HL-60 (cell line): ENCODE measurements at regions not wholly inside any gene's neighbourhood (a gene's known extent, or its start where the extent isn't known, plus 50 kb on each side); places are given as distances from the start of the nearest gene placed in this dataset.

Source experiments
- DNase-seq, 2 experiments: peaks; one replicate each; pipeline ENCODE4 v3.0.0-alpha.2; 2010 to 2020; ENCODE audit warnings: low read depth in 1 of 2, low spot score in 1 of 2
- H3K27ac ChIP-seq: fragments of 250-450 bp; sonication (Bioruptor Pico); replicated peaks from 2 replicates; pipeline ENCODE4 v1.5.1; 2020; ENCODE audit warnings: mild to moderate bottlenecking, moderate library complexity
- H3K27me3 ChIP-seq: fragments of 250-450 bp; sonication (Bioruptor Pico); 2 replicates; pipeline ENCODE4 v1.5.1; 2021; ENCODE audit warnings: mild to moderate bottlenecking, moderate library complexity; ENCODE audit not compliant: insufficient read depth, poor library complexity, severe bottlenecking
- H3K4me3 ChIP-seq: replicated peaks from 2 replicates; pipeline ENCODE4 v1.5.1; 2011; ENCODE audit warnings: mild to moderate bottlenecking, control low read depth, low read length; ENCODE audit not compliant: insufficient read depth
- GABPA ChIP-seq: IDR thresholded peaks from 2 replicates; pipeline ENCODE4 v1.6.1; 2012; ENCODE audit warnings: low read depth
- POLR2AphosphoS5 ChIP-seq: IDR thresholded peaks from 2 replicates; pipeline ENCODE4 v1.6.1; 2012; ENCODE audit warnings: low read depth
- SPI1 ChIP-seq: IDR thresholded peaks from 2 replicates; pipeline ENCODE4 v1.6.1; 2012; ENCODE audit warnings: low read depth, mild to moderate bottlenecking, borderline replicate concordance
- TF ChIP-seq, protein P1 (sequence below): IDR thresholded peaks from one replicate; pipeline ENCODE4 v1.5.1; 2011; ENCODE audit warnings: low read length, control low read depth, inconsistent platforms; ENCODE audit not compliant: insufficient read depth
- TF ChIP-seq, protein P2 (sequence below): IDR thresholded peaks from 2 replicates; pipeline ENCODE4 v1.6.1; 2012; ENCODE audit warnings: low read depth; ENCODE audit not compliant: insufficient replicate concordance

DNA sequence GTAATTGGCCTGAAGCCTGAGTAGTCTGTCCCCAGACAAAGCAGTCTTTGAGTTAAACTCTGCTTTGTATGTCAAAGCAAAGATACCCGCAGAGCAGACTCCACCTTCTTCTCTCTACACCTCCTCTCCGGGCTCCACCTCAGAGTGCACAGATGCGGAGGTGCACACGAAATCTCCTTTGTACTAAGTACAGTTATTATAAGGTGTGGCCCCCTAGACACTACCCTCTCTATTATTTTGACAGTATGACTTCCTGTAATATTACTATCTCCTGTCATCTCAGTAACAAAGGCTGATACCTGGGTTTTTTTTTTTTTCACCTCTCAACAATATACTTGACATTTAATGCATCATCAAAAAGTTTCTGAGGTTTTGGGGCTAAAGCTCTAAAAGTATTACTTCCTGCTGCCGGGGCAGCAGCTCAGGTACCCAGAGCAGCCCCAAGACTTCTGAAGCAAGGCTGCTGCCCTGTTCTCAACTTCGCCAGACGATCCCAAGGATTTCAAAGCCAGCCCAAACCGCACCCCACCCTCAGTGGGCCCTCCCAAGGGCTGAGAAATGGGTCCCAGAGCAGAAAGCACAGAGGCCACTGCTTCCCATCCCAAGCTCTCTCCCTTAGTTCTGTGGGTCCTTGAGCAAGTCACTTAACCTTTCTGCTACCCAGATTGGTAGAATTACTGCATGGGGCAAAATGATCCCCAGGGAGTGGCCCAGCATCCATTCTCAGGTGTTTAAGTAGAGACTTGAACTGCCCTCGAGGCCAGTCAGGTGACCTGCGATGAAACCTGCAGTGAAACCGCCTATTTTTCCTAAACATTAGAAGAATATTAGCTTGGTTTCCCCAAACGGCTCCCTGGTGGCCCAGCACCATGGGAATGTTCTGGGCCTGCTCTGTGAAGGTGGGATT lies 180.6 kb downstream of the FOXO1 start:
- Histone ChIP-seq H3K27ac (no peak overlapping the region), H3K27me3 (peaks cover 5% of the 10 kb centered on the region), H3K4me3 (no peak overlapping the region)
- DNase-seq = no peak
- TF ChIP-seq POLR2AphosphoS5 = no peak
- TF ChIP-seq, protein P1, sequence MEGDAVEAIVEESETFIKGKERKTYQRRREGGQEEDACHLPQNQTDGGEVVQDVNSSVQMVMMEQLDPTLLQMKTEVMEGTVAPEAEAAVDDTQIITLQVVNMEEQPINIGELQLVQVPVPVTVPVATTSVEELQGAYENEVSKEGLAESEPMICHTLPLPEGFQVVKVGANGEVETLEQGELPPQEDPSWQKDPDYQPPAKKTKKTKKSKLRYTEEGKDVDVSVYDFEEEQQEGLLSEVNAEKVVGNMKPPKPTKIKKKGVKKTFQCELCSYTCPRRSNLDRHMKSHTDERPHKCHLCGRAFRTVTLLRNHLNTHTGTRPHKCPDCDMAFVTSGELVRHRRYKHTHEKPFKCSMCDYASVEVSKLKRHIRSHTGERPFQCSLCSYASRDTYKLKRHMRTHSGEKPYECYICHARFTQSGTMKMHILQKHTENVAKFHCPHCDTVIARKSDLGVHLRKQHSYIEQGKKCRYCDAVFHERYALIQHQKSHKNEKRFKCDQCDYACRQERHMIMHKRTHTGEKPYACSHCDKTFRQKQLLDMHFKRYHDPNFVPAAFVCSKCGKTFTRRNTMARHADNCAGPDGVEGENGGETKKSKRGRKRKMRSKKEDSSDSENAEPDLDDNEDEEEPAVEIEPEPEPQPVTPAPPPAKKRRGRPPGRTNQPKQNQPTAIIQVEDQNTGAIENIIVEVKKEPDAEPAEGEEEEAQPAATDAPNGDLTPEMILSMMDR = no peak
- TF ChIP-seq, protein P2, sequence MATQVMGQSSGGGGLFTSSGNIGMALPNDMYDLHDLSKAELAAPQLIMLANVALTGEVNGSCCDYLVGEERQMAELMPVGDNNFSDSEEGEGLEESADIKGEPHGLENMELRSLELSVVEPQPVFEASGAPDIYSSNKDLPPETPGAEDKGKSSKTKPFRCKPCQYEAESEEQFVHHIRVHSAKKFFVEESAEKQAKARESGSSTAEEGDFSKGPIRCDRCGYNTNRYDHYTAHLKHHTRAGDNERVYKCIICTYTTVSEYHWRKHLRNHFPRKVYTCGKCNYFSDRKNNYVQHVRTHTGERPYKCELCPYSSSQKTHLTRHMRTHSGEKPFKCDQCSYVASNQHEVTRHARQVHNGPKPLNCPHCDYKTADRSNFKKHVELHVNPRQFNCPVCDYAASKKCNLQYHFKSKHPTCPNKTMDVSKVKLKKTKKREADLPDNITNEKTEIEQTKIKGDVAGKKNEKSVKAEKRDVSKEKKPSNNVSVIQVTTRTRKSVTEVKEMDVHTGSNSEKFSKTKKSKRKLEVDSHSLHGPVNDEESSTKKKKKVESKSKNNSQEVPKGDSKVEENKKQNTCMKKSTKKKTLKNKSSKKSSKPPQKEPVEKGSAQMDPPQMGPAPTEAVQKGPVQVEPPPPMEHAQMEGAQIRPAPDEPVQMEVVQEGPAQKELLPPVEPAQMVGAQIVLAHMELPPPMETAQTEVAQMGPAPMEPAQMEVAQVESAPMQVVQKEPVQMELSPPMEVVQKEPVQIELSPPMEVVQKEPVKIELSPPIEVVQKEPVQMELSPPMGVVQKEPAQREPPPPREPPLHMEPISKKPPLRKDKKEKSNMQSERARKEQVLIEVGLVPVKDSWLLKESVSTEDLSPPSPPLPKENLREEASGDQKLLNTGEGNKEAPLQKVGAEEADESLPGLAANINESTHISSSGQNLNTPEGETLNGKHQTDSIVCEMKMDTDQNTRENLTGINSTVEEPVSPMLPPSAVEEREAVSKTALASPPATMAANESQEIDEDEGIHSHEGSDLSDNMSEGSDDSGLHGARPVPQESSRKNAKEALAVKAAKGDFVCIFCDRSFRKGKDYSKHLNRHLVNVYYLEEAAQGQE = no peak
- no peak for TF ChIP-seq GABPA
- TF ChIP-seq SPI1 = no peak

DNA sequence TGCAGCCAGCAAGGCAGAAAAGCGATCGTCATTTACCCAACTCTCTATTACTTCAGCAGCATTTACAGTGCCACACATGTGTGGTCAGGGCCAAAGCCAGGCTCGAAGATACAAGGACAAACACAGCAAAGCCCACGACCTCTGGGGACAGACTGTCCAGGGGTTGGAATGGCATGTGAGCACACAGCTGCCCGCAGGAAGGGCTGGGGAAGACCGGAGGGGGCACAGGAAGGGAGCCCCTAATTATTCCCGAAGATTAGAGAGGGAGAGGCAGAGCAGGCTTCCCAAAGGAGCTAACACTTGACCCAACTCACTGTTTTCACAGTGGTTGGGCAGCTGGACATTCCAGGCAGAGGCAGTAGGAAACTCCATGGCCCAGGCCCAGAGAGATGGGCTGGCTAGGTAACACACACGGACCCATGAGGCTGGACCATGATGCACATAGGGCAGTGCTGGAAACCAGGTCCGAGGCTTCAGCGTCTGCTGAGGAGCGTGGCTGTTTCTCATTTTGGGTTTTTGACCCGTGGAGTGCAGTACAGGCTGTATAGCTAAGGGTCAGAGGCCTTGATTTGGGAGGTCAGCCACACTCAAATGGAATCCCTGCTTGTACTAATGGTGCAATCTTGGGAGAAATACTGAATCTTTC lies 179.8 kb downstream of the FOXO1 start:
- Histone ChIP-seq H3K4me3 (no peak overlapping the region), H3K27me3 (peaks cover 5% of the 10 kb centered on the region), H3K27ac (no peak overlapping the region)
- TF ChIP-seq, protein P1 = no peak
- TF ChIP-seq, protein P2 = no peak
- TF ChIP-seq GABPA = no peak
- no peak for DNase-seq

DNA sequence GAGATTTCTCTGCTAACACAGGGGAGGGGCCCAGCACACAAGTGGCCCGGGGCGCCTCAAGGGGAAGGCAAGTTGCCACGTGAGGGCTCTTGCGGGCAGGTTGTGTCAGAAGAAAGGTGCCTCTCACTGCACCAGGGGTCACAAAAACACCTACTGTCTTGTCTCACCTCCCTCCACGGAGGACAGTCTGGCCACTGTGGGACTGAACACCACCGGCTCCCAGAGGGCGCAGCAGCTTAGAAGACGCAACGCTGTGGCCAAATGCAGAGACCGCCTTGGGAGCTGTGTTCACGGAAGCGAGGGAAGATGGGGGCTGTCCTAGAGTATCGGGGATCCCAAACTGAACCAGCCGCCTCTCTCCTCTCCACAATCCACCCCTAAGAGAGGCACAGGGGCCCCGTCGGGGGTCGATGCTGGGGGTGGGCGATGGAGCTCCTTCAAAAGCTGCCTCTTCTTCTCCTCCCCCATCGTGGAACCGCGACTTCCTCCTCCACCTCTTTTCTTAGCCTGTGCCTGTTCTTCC lies 177.5 kb downstream of the FOXO1 start:
- Histone ChIP-seq H3K27ac (no peak overlapping the region), H3K4me3 (no peak overlapping the region), H3K27me3 (peaks cover 3% of the 10 kb centered on the region)
- no peak for TF ChIP-seq SPI1
- no peak for TF ChIP-seq POLR2AphosphoS5
- no peak for TF ChIP-seq GABPA
- TF ChIP-seq, protein P1 = no peak
- TF ChIP-seq, protein P2 = no peak
- DNase-seq = no peak
